PC-9 (cell line): ENCODE measurements at regions not wholly inside any gene's neighbourhood (a gene's known extent, or its start where the extent isn't known, plus 50 kb on each side); places are given as distances from the start of the nearest gene placed in this dataset.
A peak's percentile ranks its signal among the peaks of the same experiment; 100 is the strongest.

Experiments
- BruUV-seq: library from RNA; stranded (reverse); fragments of 400-500 nt; replicated peaks from 2 replicates; lab custom pipeline; 2021; lab: Mats Ljungman, UMichigan
- CTCF ChIA-PET: fragments of 300-600 bp; sonication (Branson Sonifier 250); formaldehyde crosslinking; loops from one replicate; lab custom pipeline; 2022; ENCODE audit warnings: antibody characterized with exemption; lab: Charles Lee
- POLR2A ChIA-PET: fragments of 300-600 bp; sonication (Branson Sonifier 250); formaldehyde crosslinking; loops from one replicate; lab custom pipeline; 2022; ENCODE audit warnings: antibody characterized with exemption; ENCODE audit not compliant: unreplicated experiment; lab: Charles Lee
- DNase-seq, 2 experiments: peaks; one replicate each; pipeline versions ENCODE4 v3.0.0 to v3.0.0-alpha.2; 2015 to 2022; ENCODE audit warnings: mixed read lengths in 1 of 2
- H2AFZ ChIP-seq: fragments of 200-600 bp; sonication (generic); 2 replicates; pipeline ENCODE4 v1.8.1; 2017; ENCODE audit warnings: antibody characterized with exemption
- H3F3A ChIP-seq: fragments of 200-600 bp; sonication (generic); 2 replicates; pipeline ENCODE4 v1.8.1; 2017; ENCODE audit warnings: antibody characterized with exemption, mild to moderate bottlenecking, low read depth; ENCODE audit not compliant: insufficient read depth
- H3K27ac ChIP-seq: fragments of 200-600 bp; sonication (generic); 2 replicates; pipeline ENCODE4 v1.6.1; 2016; ENCODE audit warnings: mixed run types
- H3K27me3 ChIP-seq: fragments of 200-600 bp; sonication (generic); 2 replicates; pipeline ENCODE4 v1.6.1; 2016; ENCODE audit warnings: low read depth, mixed run types; ENCODE audit not compliant: insufficient read depth
- H3K36me3 ChIP-seq: fragments of 200-600 bp; sonication (generic); 2 replicates; pipeline ENCODE4 v1.6.1; 2016; ENCODE audit warnings: low read depth, mixed run types
- H3K4me1 ChIP-seq: fragments of 200-600 bp; sonication (generic); replicated peaks from 2 replicates; pipeline ENCODE4 v1.6.1; 2016; ENCODE audit warnings: mixed run types; ENCODE audit not compliant: insufficient read depth
- H3K4me2 ChIP-seq: fragments of 200-600 bp; sonication (generic); 2 replicates; pipeline ENCODE4 v1.6.1; 2017; ENCODE audit warnings: mixed run types
- H3K4me3 ChIP-seq: fragments of 200-600 bp; sonication (generic); 2 replicates; pipeline ENCODE4 v1.6.1; 2016; ENCODE audit warnings: mixed run types
- H3K79me2 ChIP-seq: fragments of 200-600 bp; sonication (generic); 2 replicates; pipeline ENCODE4 v1.6.1; 2017; ENCODE audit warnings: low read depth, mixed run types
- H3K9me2 ChIP-seq: fragments of 200-600 bp; sonication (generic); 2 replicates; pipeline ENCODE4 v1.8.1; 2017; ENCODE audit warnings: mild to moderate bottlenecking; ENCODE audit not compliant: insufficient read depth
- H3K9me3 ChIP-seq: fragments of 200-600 bp; sonication (generic); 2 replicates; pipeline ENCODE4 v1.8.1; 2016; ENCODE audit warnings: low read depth; ENCODE audit not compliant: insufficient read depth
- H4K20me1 ChIP-seq: fragments of 200-600 bp; sonication (generic); 2 replicates; pipeline ENCODE4 v1.8.1; 2017; ENCODE audit not compliant: insufficient read depth
- EZH2 ChIP-seq: fragments of 200-600 bp; sonication (generic); IDR thresholded peaks from 2 replicates; pipeline ENCODE4 v1.8.0; 2017; ENCODE audit warnings: antibody characterized with exemption, low read depth
- intact Hi-C: fragments of 100-400 bp; cut with micrococcal nuclease; formaldehyde crosslinking; loops from one replicate; pipeline ENCODE4 v1.10.0; 2022; ENCODE audit not compliant: unreplicated experiment
- TF ChIP-seq, protein P1 (sequence below): fragments of 200-600 bp; sonication (generic); conservative IDR thresholded peaks from 2 replicates; pipeline ENCODE4 v1.6.1; 2017; ENCODE audit warnings: mixed run types, antibody characterized with exemption, mild to moderate bottlenecking, moderate library complexity

DNA sequence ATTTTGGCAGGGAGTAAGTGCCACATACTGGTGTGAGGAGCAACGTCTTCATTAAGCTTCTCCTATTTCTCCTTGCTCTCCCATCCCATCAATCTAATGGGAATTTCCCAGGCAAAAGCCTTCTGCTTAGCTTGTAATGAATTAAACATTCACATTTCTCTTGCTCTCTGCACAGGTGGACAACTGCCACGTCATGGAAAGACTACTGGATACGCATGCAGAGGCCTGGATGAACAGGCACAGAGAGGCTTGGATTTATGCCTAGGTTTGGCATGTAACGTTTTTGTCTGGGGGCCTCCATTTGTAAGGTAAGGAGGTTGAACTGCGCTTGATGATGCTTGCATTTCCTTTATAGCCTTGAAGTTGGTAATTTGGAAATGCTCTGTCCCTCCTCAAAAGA, 374.8 kb downstream of the KLF12 start:
- H3K27ac ChIP-seq = no peak overlapping the region
- no peaks in the 10 kb centered on the region for H3K9me3 ChIP-seq
- H3K79me2 ChIP-seq = no peaks in the 10 kb centered on the region
- H3K9me2 ChIP-seq = no peaks in the 10 kb centered on the region
- no TSS peak for BruUV-seq
- DNase-seq = no peak
- H3F3A ChIP-seq = no peaks in the 10 kb centered on the region
- H3K4me3 ChIP-seq = no peak overlapping the region
- no peaks in the 10 kb centered on the region for H3K27me3 ChIP-seq
- intact Hi-C loops = no loop called here
- ChIA-PET POLR2A (no interaction called here), CTCF (no interaction called here)
- no peak overlapping the region for H3K4me2 ChIP-seq
- no peak overlapping the region for H2AFZ ChIP-seq
- no peaks in the 10 kb centered on the region for H4K20me1 ChIP-seq
- TF ChIP-seq, protein P1, sequence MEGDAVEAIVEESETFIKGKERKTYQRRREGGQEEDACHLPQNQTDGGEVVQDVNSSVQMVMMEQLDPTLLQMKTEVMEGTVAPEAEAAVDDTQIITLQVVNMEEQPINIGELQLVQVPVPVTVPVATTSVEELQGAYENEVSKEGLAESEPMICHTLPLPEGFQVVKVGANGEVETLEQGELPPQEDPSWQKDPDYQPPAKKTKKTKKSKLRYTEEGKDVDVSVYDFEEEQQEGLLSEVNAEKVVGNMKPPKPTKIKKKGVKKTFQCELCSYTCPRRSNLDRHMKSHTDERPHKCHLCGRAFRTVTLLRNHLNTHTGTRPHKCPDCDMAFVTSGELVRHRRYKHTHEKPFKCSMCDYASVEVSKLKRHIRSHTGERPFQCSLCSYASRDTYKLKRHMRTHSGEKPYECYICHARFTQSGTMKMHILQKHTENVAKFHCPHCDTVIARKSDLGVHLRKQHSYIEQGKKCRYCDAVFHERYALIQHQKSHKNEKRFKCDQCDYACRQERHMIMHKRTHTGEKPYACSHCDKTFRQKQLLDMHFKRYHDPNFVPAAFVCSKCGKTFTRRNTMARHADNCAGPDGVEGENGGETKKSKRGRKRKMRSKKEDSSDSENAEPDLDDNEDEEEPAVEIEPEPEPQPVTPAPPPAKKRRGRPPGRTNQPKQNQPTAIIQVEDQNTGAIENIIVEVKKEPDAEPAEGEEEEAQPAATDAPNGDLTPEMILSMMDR = no peak
- TF ChIP-seq EZH2 = no peak
- no peaks in the 10 kb centered on the region for H3K36me3 ChIP-seq
- H3K4me1 ChIP-seq = no peaks in the 10 kb centered on the region

DNA sequence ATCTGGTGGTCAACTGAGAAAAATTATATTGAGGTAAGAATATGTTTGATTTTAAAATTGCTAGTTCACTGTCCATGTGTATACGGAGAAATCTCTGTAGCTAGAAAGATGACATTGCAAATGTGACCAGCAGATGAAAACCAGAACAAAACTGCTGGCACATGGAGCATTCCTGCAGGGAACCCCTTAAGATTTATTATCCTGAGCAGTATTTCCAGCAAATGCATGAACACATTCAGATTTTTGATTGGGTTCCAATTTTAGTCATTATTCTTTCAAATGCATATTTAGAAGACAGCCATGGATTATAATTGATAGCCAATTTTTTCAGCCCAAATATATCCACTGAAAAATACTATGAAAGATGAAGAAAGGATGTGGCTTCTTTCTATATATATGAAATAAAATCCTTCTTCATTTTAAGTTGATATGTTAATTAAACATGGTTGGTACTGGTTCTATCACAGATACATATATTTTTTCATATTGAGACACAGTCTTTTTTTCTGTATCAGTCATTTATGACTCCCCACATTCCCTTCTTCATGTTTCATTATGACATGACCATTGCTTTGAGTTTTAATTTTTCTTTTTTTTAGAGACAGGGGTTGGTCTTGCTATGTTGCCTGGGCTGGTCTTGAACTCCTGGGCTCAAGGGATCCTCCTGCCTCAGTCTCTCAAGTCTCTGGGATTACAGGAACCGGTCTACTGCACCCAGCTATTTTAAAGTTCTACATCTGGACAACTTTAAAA, 376.5 kb downstream of the KLF12 start:
- Histone ChIP-seq H3K27me3 (no peaks in the 10 kb centered on the region), H3K9me3 (no peaks in the 10 kb centered on the region), H2AFZ (no peak overlapping the region), H3K36me3 (no peaks in the 10 kb centered on the region), H3K27ac (no peak overlapping the region), H3K9me2 (no peaks in the 10 kb centered on the region), H3K4me3 (no peak overlapping the region), H3K4me1 (no peaks in the 10 kb centered on the region), H3K4me2 (no peak overlapping the region), H4K20me1 (no peaks in the 10 kb centered on the region), H3F3A (no peaks in the 10 kb centered on the region), H3K79me2 (no peaks in the 10 kb centered on the region)
- TF ChIP-seq, protein P1 = no peak
- no peak for TF ChIP-seq EZH2
- BruUV-seq = no TSS peak
- ChIA-PET CTCF (no interaction called here), POLR2A (no interaction called here)
- DNase-seq = no peak
- intact Hi-C loops = no loop called here

DNA sequence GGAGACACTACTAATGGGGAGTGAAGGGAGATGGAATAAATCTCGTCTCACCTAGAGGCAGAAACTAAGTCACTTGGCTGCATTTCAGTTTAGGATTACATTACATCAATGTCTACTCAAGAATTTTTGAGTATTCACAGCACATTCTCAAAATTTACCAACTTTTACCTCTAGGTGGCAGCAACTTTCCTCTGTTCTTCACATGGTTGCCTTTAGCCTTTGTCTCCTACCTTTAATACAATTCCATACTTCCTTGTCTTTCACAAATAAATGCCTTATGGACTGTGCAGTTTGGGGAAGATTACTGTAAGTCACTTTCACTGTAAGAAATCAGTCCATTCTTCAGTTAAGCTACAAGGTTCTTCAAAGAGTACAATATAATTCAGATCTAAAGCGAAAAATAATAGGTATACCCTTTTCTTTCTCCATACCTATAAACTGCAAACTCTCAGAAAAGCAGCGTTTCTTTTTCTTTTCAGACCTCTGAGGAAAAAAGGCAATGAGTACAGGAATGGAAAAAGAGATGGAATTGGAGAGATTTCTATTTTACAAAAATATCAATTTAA, 379.4 kb downstream of the KLF12 start:
- POLR2A ChIA-PET = no interaction called here
- TF ChIP-seq, protein P1 = peak; percentile 83
- no peak for TF ChIP-seq EZH2
- CTCF ChIA-PET = no interaction called here
- peak; percentile 25 to 52 for DNase-seq
- H3K4me2 ChIP-seq = no peak overlapping the region
- no peaks in the 10 kb centered on the region for H3K9me2 ChIP-seq
- no peak overlapping the region for H3K27ac ChIP-seq
- H4K20me1 ChIP-seq = no peaks in the 10 kb centered on the region
- H3K9me3 ChIP-seq = no peaks in the 10 kb centered on the region
- H2AFZ ChIP-seq = no peak overlapping the region
- no peaks in the 10 kb centered on the region for H3K4me1 ChIP-seq
- no TSS peak for BruUV-seq
- H3K79me2 ChIP-seq = no peaks in the 10 kb centered on the region
- no peak overlapping the region for H3K4me3 ChIP-seq
- no peaks in the 10 kb centered on the region for H3K36me3 ChIP-seq
- H3K27me3 ChIP-seq = no peaks in the 10 kb centered on the region
- H3F3A ChIP-seq = no peaks in the 10 kb centered on the region
- intact Hi-C loops = loop anchor here (1.0 to 2.0 kb wide), 2 partner anchors 532 to 1464 kb away; no protein-coding TSS in a partner anchor
